Mononuclear cell (primary cell): ENCODE measurements at regions not wholly inside any gene's neighbourhood (a gene's known extent, or its start where the extent isn't known, plus 50 kb on each side); places are given as distances from the start of the nearest gene placed in this dataset.
"Not testable (repeated sequence)": the region's sequence is repeated elsewhere in the genome, so short reads cannot be mapped to it uniquely, and the experiment has no call there.

ENCODE experiments used
- H3K27me3 ChIP-seq: 2 replicates; pipeline ENCODE4 v1.6.0; 2011; ENCODE audit warnings: low read length, control low read depth; ENCODE audit not compliant: insufficient read depth
- H3K4me1 ChIP-seq: 2 replicates; pipeline ENCODE4 v1.5.1; 2011; ENCODE audit warnings: mild to moderate bottlenecking, low read length, control low read depth; ENCODE audit not compliant: insufficient read depth
- H3K4me3 ChIP-seq: 2 replicates; pipeline ENCODE4 v1.5.1; 2011; ENCODE audit warnings: mild to moderate bottlenecking, low read length, moderate library complexity
- H3K9me3 ChIP-seq: 2 replicates; pipeline ENCODE4 v1.5.1; 2011; ENCODE audit warnings: low read depth, mild to moderate bottlenecking, control low read depth, low read length

- peaks cover 6% of the 10 kb centered on the region for H3K27me3 ChIP-seq
- no peak overlapping the region for H3K4me3 ChIP-seq
- H3K9me3 ChIP-seq: no peaks in the 10 kb centered on the region
- H3K4me1 ChIP-seq: no peaks in the 10 kb centered on the region
Measured at GRCh38 chr15:93811305-93811704, 420.1 kb upstream of the MCTP2 start.

- Histone ChIP-seq H3K9me3 (no peaks in the 10 kb centered on the region), H3K4me3 (no peak overlapping the region), H3K4me1 (no peaks in the 10 kb centered on the region), H3K27me3 (peaks cover 6% of the 10 kb centered on the region)
Measured at GRCh38 chr15:93809516-93809915, 421.8 kb upstream of the MCTP2 start.

- H3K9me3 ChIP-seq: no peaks in the 10 kb centered on the region
Measured at GRCh38 chr15:93803421-93804152, 427.8 kb upstream of the MCTP2 start.

GRCh38 chr15:93801206-93801605, 430.2 kb upstream of the MCTP2 start:
- no peak overlapping the region for H3K4me3 ChIP-seq
- H3K4me1 ChIP-seq: no peaks in the 10 kb centered on the region
- no peaks in the 10 kb centered on the region for H3K27me3 ChIP-seq
- no peaks in the 10 kb centered on the region for H3K9me3 ChIP-seq

More at GRCh38 chr15:93803421-93804152, 427.8 kb upstream of the MCTP2 start:
- no peak overlapping the region for H3K4me3 ChIP-seq
- H3K27me3 ChIP-seq: no peaks in the 10 kb centered on the region
- H3K4me1 ChIP-seq: no peaks in the 10 kb centered on the region

- Histone ChIP-seq H3K4me1 (no peaks in the 10 kb centered on the region), H3K4me3 (no peak overlapping the region), H3K27me3 (no peaks in the 10 kb centered on the region), H3K9me3 (no peaks in the 10 kb centered on the region)
Measured at GRCh38 chr15:93800805-93801204, 430.6 kb upstream of the MCTP2 start.

- H3K4me1 ChIP-seq: no peaks in the 10 kb centered on the region
- H3K9me3 ChIP-seq: no peaks in the 10 kb centered on the region
- H3K27me3 ChIP-seq: no peaks in the 10 kb centered on the region
- no peak overlapping the region for H3K4me3 ChIP-seq
Measured at GRCh38 chr15:93789441-93789840, 441.9 kb upstream of the MCTP2 start.

GRCh38 chr15:93780073-93780472, 451.3 kb upstream of the MCTP2 start:
- no peaks in the 10 kb centered on the region for H3K27me3 ChIP-seq
- no peak overlapping the region for H3K4me3 ChIP-seq
- H3K9me3 ChIP-seq: no peaks in the 10 kb centered on the region
- H3K4me1 ChIP-seq: no peaks in the 10 kb centered on the region

- H3K4me3 ChIP-seq: no peak overlapping the region
- H3K9me3 ChIP-seq: no peaks in the 10 kb centered on the region
- no peaks in the 10 kb centered on the region for H3K27me3 ChIP-seq
- H3K4me1 ChIP-seq: no peaks in the 10 kb centered on the region
Measured at GRCh38 chr15:93779341-93779740, 452.0 kb upstream of the MCTP2 start.

GRCh38 chr15:93771196-93772030, 459.9 kb upstream of the MCTP2 start:
- Histone ChIP-seq H3K27me3 (no peaks in the 10 kb centered on the region), H3K4me1 (no peaks in the 10 kb centered on the region), H3K4me3 (no peak overlapping the region), H3K9me3 (no peaks in the 10 kb centered on the region)

GRCh38 chr15:93770788-93771187, 460.6 kb upstream of the MCTP2 start:
- no peaks in the 10 kb centered on the region for H3K9me3 ChIP-seq
- no peaks in the 10 kb centered on the region for H3K4me1 ChIP-seq
- no peaks in the 10 kb centered on the region for H3K27me3 ChIP-seq
- H3K4me3 ChIP-seq: no peak overlapping the region

GRCh38 chr15:93762036-93762435, 469.3 kb upstream of the MCTP2 start:
- no peaks in the 10 kb centered on the region for H3K9me3 ChIP-seq
- no peak overlapping the region for H3K4me3 ChIP-seq
- H3K27me3 ChIP-seq: no peaks in the 10 kb centered on the region
- no peaks in the 10 kb centered on the region for H3K4me1 ChIP-seq

GRCh38 chr15:93759629-93760028, 471.7 kb upstream of the MCTP2 start:
- H3K4me3 ChIP-seq: no peak overlapping the region
- no peaks in the 10 kb centered on the region for H3K27me3 ChIP-seq
- no peaks in the 10 kb centered on the region for H3K4me1 ChIP-seq
- H3K9me3 ChIP-seq: no peaks in the 10 kb centered on the region

- Histone ChIP-seq H3K4me1 (no peaks in the 10 kb centered on the region), H3K27me3 (no peaks in the 10 kb centered on the region), H3K4me3 (no peak overlapping the region), H3K9me3 (no peaks in the 10 kb centered on the region)
Measured at GRCh38 chr15:93758824-93759223, 472.5 kb upstream of the MCTP2 start.

- no peaks in the 10 kb centered on the region for H3K9me3 ChIP-seq
- H3K4me1 ChIP-seq: no peaks in the 10 kb centered on the region
- no peaks in the 10 kb centered on the region for H3K27me3 ChIP-seq
- no peak overlapping the region for H3K4me3 ChIP-seq
Measured at GRCh38 chr15:93748710-93749109, 482.7 kb upstream of the MCTP2 start.

- not testable (repeated sequence) for H3K4me3 ChIP-seq, H3K4me1 ChIP-seq, H3K9me3 ChIP-seq, H3K27me3 ChIP-seq
Measured at GRCh38 chr15:93734976-93735375, 496.4 kb upstream of the MCTP2 start.

- Histone ChIP-seq H3K27me3 (no peaks in the 10 kb centered on the region), H3K4me1 (no peaks in the 10 kb centered on the region), H3K9me3 (peaks cover 2% of the 10 kb centered on the region), H3K4me3 (no peak overlapping the region)
Measured at GRCh38 chr15:93730724-93731123, 500.6 kb upstream of the MCTP2 start.
